ENCODE measurements at regions not wholly inside any gene's neighbourhood (a gene's known extent, or its start where the extent isn't known, plus 50 kb on each side); places are given as distances from the start of the nearest gene placed in this dataset.

DNA sequence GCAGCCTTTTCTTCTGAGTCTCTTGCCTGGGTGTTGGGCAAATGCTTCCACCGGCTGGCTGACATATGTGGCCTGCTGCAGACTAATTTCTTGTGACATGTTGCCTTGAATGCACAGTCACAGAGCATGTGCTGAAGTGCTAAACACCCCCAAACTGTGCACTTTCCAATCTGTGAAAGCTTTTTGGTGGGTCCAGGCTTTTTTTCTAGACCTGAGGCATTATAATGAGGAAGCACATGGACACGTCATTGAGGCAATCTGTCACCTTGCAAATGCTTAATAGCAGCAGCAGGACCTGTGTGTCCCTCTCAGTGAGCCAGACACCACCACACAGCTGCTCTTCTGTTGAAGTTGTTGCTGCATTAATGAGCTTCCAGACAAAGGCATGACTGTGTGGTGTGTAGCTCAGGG lies 274.7 kb downstream of the ELAVL2 start:
- no peak for DNase-seq

GRCh38 chr9:23551929-23552707 lies 273.9 kb downstream of the ELAVL2 start:
- DNase-seq = no peak

DNA sequence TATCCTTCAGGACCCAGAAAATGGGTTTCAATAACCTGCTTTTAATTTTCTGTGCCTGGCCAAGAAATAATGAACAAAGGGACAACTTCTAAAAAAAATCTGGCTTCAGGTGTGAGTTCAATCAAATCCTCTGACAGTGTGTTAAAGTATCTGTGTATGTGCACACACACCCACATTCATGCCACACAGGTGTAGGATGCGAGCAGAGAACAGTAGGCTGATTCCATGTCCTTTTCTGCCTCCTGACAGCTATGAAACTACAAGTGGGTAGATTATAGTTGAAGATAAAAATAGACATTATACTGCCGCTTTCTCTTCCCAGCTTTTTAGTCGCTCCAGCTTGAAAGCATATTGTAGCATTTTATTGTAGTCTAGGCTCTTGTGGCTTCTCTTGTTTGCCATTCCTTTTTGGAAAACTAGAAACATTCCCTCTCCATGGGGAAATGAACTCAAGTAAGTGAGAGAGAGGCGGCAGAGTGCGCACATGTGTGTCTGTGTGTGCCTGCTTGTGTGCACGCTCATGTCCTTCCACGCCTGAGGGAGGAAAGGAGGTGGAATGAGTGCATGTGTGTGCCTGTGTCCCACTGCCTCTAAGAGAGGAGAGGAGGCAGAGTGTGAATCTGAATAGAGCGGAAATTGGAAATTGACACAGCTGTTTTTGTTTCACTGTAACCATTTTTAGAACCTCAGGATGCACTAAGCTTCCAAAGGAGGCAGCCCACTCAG lies 273.0 kb downstream of the ELAVL2 start:
- DNase-seq = no peak

DNA sequence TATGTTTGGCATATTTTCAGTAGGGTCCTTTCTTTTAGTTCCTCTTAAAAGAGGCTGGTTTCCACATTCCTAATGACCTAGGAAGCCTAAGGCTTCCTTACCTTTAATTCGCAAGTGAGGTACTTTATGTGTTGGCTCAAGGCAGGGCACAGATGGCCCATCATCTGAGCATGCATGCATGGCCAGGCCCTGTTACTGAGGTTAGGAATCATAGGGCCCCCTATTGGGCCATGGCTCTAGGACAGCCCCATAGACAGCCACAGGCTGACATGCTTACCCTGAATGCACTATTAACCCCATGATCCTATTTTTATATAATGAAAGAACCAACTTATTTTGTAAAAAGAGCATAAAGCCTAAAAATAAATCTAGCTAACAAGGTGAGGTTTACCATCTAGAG lies 271.4 kb downstream of the ELAVL2 start:
- DNase-seq = no peak

DNA sequence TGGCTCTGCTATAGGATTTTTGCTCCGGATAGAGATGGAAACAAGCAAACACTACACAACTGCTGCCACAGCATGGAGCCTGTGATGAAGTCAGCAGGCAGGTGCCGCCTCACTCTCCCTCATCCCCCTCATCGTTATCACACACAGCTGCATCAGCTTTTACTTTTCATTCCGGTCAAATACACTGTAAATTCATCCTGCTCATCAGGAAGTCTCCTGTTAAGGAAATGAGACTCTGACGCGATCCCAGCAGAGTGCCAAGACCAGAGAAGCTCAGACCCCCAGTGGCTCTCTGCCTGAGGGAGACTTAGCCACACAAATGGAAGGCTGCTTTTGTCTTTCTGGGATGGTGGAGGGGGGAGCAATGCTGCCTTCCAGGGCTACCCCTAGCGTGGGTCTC lies 270.2 kb downstream of the ELAVL2 start:
- DNase-seq = no peak

DNA sequence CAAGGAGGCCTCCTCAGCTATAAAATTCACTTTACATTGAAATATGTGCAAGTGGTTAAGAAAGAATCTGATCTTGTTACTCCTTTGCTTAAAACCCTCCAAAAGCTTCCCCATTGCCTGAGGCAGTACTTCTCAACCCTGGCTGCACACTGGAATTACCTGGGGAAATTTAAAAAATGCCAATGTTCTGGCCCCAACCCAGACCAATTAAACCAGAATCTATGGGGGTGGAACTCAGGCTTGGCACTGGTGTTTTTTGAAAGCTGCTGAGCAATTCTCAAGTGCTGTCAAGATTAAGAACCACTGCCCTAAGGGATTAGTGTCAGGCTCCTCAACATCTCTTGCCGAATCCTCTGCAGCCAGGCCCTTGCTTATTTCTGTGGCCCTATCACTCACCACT lies 269.6 kb downstream of the ELAVL2 start:
- DNase-seq = no peak

DNA sequence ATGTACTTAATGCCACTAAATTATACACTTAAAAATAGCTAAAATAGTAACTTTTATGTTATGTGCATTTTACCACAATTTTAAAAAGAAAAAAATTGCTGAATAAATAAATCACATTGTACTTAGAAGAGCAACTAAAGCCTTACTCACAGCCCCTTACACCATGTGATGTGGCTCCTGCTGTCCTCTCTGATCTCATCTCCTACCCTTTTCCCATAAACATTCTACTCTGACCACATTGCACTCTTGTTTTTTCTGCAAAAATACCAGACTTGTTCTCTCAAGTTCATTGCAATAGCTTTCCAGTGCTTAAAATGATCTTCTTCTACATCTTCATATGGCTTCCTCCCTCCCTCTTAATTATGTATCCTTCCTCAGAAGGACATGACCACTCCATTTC lies 268.4 kb downstream of the ELAVL2 start:
- DNase-seq = no peak

DNA sequence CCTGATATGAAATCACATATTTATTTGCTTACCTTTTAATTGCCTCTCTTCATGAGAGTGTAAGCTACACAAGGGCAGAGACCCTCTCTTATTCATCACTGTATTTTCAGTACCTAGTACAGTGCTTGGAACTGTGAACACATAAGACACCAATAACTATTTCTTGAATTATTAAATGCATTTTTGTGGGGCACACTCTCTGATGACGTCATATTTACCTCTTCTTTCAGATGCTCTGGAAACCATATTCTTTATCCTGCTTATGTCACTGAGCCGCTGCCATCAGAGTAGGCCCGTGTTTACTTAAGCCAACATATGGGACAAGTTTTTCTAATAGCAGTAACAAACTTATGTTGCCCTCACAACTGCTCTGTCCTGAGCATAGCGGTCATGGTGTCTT lies 266.5 kb downstream of the ELAVL2 start:
- no peak for DNase-seq

DNA sequence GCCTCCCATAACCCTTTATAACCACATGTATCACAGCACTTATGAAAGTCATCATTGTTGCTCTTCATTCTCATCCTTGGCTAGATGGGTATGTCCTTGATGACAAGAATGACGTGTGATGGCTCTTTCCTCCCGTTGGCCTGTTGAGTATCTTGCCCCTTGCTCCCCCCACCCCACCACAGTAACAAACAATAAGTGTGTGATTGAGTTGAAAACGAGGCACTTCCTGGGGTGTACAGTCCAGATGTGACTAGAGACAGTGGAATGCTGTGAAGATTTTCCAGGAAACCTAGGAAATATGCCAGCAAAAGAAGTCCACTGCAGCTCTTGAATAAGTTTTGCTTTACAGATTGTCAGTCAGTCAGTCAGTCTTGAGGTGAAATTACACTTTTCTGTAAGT lies 262.5 kb downstream of the ELAVL2 start:
- DNase-seq = no peak

GRCh38 chr9:23567516-23568165 lies 258.4 kb downstream of the ELAVL2 start:
- DNase-seq = no peak

DNA sequence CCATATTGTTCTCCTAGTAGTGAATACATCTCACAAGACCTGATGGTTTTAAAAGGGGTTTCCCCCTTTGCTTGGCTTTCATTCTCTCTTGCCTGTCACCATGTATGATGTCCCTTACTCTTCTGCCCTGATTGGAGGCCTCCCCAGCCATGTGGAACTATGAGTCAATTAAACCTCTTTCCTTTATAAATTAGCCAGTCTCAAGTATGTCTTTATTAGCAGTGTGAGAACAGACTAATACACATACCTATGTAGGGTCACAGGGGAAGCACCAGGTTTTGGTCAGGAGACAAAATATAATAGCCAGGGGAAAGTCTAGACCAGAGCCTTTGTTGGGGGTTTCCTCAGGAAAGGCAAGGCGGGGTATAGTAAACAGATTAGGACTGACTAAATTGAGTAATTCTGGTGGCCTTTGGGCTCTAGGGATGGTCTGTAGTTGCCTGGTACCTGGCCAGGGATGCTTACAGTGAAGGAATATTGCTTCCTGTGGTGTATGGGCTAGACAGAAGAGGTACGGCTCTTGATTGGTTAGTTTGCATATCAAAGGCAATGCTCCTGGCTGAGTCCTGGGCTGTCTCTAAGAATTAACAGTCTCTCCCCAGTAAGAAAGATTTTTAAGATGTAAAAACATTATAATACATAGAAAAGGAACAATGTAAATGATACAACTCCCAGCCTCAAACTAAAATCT lies 254.5 kb downstream of the ELAVL2 start:
- no peak for DNase-seq

DNA sequence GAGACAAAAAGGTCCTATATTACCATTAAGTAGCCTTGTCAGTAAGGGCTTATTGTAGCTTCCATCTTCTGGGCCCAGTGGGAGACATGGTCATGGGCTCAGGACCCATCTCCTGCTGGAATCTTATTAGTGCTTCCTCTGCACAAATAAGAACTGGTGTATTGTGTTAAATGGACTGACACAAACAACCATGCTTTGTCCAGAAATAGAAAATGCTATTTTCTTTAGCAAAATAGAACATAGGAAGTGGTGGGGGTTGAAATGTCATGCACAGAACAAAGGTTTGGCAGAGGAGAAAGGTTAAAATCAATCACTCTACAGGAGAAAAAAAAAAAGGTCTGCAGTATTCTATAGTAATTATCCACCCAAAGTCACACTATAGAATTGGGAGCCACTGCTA lies 252.2 kb downstream of the ELAVL2 start:
- no peak for DNase-seq

DNA sequence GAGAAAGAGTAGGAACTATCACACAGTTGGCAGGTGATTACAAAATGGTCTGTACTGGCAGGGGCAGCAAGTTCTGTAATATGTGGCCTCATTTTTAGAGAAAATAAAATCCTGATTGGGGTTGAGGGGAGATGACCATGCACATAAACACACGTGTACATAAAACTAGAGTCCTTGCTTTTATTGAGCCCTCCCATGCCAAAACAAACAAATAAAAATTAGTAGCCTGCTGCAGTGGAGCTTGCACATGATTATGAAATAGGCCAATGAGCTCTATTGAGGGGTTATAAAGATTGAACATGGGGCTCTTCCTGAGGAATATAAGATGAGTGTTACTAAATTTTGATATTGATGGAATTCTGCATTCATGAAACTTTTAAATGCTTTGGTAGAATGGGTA lies 248.4 kb downstream of the ELAVL2 start:
- DNase-seq = no peak

- DNase-seq = peak; percentile 9
Measured at GRCh38 chr9:23581931-23582330, 244.1 kb downstream of the ELAVL2 start.

- no peak for DNase-seq
Measured at GRCh38 chr9:23582836-23583235, 243.2 kb downstream of the ELAVL2 start.

DNA sequence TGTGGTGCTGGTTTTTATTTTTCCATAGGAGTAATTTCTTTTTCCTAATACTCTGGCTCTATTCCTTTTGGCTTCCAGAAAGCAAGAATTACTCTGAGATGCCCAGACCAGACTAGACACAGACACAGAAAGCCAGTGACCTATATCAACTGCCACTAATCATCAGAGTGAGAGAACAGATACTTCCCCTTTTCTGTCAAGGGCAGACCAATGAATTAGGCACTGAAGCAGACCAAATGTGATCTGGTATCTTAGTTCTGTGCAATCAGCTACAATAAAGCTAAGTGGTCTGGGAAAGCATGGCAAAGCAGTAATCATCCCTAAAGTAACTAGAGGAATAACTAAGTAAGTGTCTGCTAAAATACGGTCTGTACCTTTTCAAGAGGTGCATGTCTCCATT lies 239.1 kb downstream of the ELAVL2 start:
- no peak for DNase-seq

GRCh38 chr9:23587433-23587832 lies 238.6 kb downstream of the ELAVL2 start:
- no peak for DNase-seq

DNA sequence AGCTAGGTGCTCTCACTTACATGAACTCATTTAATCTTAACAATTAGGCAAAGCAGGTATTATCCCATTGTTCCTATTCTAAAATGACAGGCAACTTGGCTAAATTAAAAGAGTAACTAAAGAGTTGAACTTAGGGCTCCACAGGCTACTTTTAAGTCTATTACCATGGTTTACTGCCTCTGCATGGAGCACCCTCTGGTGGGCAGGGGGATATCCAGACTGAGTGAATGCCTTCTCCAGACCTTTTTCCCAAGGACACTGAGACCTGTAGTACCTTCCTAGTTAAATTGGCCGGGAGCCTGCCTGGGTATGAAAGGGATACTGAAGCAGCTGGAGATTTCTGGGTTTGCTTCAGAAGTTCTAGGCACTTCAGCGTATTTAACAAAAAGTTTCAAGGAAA lies 238.1 kb downstream of the ELAVL2 start:
- no peak for DNase-seq

GRCh38 chr9:23590276-23591000 lies 235.6 kb downstream of the ELAVL2 start:
- DNase-seq = no peak

DNA sequence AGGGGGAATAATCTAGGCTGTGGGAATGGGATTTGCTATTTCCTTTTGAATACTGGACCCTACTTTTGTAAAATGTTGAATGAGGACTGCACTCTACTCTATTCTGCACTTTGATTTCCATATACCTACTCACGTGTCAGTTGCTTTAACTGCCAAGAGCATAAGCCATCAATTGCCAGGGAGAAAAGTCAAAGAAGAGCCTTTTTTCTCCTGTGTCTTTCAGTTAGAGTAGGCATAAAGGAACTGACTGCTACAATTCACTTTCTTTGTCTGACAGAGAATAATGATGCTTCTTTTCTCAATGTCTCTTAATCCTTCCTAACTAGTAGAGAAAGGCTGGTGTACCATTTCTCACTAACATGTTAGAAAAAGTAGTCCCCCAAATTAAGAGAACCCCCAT lies 231.6 kb downstream of the ELAVL2 start:
- DNase-seq = no peak

DNA sequence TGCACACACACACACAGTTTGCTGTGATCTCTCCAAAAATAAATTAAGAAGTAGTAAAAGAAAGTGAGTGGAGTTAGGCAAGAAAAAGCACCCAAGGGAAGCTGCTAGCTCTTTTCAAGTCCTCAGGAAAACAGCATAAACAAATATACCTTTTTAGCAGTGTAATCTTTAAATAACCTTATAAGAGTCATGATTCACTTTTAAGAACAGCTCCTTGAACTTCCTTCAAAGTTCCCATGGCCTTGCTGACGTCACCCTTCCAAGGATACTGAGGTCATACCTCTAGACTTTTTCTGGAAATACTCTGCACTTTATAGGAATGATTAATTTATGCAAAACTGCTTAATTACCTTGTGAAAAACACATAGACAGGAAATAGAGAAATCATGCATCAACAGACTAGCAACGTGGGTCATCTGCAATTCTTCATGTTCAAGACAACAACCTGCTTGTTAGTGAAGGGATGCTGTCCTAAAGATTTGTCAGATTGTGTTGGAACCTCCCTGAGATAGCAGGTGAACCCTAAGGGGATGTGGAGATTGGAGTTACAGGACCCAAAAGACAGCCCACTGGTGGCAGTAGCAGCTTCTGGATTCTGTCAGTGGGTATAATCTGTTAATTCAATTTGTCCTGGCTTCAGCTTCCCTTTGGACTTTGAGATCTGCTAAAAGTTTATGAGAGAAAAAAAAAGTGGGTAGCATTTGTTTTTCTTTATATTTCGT lies 229.0 kb downstream of the ELAVL2 start:
- no peak for DNase-seq

GRCh38 chr9:23598994-23599393 lies 227.0 kb downstream of the ELAVL2 start:
- DNase-seq = no peak
